ENCODE measurements at regions not wholly inside any gene's neighbourhood (a gene's known extent, or its start where the extent isn't known, plus 50 kb on each side); places are given as distances from the start of the nearest gene placed in this dataset.

DNA sequence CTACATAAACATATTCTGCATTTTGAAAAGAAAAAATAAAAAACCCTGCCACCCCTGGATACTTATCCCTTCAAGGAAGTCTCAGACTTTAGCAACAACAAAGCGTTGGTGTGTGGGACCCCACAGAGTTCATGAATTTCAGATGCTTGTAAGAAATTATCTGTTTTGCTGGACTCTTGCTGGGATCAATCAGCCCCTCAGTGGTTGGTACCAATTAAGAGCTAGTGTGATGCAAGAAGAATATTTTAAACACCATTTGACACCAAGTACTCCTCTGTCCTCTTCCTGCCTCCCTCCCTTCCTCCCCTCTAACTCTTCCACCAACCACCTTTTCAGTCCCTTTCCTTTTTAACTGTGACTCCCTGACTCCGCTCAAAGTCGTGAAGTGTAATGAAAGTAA, 51.5 kb downstream of the SST start:
- no peak for DNase-seq

DNA sequence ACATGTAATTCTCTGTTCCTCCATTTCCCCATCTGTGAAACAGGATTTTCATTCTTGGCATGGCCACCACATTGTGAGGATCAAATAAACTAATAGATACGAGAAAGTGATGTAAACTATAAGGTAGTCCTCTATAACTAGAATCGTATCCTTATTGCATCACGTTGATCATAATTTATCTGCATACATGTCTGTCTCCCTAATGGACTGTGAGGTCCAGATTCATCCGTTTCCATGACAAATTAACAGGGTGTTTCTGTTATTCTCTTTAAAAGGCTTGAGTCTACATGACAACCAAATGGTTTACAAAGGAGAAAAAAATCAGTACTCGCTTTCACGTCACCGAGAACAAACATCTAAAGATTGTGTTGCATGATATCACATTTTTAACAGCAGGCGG, 53.0 kb downstream of the SST start:
- DNase-seq, result no peak

DNA sequence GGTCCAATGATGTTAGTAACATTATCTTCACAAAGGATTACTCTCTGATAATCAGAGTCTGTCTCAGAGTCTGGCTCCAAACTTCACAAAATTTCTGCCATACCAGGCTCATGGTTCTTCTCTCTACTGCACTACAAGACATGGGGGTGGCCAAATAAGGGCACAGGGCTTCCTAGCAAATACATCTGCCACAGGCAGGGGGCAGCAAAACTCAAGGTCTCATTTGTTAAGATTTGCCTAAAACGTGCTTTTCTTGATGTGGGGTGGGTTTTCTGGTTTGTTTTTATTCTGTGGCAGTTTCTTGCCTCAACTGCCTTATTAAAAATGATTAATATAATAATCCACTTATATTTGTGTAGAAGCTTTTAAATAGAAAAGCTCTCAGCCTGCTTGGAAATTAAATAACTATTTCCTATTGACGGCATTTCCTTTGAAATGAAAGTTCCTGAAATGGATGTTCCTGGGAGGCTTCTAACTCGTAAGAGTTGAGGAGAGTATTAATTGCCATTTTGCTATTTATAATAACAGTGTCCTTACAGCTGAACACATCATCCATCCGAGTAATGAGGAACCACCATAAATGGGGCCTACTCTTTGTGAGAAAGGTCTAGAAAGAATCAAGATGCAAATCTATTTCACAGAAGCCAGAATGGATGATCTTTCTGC, 53.8 kb downstream of the SST start:
- no peak for DNase-seq

DNA sequence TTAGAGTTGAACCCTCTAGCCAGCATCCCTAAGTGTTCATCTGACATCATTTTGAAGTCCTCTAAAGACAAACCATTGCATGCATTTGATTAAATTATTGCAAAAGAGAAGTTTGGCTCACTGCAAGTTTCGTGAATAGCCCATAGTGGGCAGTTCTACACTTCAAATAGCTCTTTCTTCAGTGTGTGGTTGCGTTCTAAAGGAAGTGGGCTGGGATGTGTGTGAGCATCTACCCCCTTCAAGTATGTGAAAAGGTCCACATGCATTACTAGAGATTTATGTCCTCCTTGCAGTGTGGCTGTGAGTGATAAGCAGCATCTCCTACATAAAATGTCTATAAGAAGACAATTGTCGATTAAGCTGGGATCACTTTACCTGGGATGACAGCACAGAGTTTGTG, 54.6 kb downstream of the SST start:
- DNase-seq, result no peak

DNA sequence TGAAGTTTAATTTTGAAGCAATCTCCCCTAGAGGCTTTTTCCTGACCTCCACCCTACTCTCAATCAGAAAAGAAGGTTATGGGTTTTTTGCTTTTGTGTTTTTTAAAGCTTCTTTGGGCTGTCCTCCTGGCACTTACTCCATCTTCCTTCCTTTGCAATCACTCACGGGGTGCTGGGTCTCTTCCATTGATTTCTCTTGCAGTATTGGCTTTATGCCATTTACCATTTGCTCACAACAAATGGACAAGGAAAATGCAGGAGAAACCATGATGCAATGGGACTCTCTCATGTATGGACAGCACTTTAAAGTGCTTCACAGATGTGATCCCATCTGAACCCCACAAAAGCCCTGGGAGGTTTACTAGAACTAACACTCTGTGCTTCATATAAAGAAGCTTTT, 57.5 kb downstream of the SST start:
- DNase-seq, result no peak

DNA sequence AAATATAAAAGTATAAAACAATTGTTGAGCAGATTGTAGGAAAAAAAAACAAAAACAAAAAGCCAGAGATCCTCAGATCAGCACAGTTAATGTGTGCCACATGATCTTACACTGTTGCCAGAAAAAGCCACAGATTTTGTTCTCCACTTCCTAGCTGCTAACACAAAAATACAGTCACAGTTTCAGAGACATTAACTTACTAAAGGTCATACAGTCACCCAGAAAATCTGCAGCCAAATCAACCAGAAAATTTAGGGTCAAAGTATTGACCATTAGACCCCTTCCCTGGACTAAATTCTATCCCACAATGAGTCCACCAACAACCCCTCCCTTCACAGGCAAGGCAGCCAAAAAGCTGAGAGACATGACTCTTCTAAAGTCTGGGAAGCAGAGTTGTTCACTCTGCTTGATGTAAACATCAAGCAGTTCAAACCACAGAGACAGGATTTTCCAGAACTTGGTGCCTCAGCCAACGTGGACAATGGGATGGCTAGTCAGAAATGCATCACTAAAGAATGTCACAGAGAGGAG, 59.1 kb downstream of the SST start:
- DNase-seq, result no peak

DNA sequence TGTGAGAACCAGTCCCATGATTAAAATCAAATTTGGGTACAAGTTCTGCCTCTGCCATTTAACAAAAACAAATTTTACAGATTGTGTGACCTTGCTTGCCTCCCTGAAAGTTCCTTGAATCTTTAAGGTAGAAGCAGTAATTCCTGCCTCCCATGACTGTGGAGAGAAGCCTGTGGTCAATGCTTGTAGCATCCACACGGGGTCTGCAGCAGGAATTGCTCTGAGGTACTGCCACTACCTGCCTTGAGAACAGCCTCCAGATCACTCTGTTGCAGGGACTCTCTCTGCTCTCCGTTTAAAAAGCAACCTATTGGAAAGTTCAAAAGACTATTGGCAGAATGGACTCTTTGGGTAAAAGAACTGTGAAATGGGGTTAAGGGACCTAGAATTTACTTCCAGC, 75.9 kb downstream of the SST start:
- no peak for DNase-seq

DNA sequence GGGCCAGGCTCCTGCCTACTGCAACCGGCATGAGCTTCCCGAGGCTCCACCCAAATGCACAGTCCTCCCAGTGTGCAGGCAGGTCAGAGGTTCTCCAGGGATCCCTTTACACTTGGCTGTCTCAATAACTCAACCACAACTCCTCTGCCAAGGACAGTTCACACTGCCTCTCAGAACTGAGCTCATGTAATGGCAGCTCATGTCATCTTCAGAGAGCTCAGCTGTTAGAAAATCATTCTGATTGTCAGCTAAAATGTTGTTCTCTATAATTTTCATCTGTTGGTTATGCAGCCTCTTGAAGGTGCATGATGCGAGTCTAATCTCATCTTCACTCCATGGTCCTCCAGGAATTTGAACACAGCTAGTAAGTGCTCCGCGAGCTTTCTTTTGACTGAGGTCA, 76.7 kb downstream of the SST start:
- DNase-seq, result no peak

DNA sequence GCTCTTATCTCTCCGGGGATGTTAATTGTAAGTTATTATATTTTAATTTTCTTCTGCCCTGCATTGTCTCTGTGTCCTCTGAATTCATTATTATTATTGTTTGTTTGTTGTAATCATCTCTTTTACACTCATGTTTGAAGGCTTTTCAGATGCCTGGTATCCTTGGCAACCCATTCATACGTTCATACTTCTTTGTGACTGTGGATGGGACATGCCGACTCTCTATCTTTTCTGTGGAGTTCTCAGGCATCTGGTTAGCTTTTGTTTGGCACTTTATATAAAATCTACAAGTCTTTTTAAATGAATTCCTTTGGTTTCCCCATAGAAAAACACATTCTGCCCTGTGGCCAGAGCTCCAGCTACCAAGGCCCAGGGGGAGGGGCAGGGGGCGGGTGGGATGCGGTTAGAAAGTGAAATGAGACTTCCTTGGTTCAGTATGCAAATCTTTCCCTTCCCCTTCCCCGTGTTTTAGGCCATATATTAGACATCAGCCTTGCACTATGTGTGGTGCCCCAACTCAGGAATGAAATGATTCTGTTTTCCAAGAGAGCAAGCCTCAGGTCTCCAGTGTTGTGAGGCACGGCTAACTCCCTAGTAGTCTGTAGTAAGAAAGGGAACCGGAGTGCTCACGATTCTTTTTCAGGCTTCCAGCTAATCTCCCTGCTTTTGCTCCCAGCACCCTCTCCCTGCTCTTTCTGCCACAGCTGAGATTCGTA, 79.2 kb downstream of the SST start:
- DNase-seq, result no peak

DNA sequence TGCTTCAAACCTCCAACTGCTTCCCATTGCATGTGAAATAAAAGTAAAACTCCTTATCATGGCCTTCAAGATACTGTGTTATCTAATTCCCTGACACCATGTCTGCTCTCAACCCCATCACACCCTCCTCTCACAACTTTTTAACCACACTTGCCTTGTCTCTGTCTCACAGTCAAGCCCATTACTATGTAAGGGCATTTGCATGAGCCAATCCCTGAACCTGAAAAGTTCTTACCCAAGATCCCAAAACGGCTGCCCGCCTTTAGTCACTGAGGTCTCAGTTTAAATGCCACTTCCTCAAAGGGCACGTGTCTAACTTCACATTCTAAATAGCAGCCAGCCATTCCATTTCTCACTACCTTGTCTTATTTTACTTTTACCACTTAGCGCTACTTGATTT, 83.1 kb downstream of the SST start:
- DNase-seq, result no peak

DNA sequence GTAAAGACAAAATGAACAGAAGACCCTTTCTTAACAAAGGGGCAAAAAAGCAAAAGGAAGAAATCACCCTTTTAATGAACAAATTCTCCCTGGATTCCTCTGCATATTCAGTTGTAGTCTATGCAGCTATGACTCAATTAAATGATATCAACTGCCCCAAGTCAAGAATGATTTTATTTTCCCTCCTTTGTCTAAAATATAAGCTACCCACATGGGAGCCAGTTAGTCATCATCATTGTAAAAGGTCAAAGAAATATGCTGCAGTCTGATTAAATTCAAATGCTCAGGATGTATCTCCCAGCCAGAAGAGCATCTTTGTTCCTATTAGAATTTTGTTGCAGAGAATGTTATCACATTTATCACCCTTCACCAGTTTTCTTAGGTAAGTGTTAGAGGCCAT, 84.0 kb downstream of the SST start:
- no peak for DNase-seq

DNA sequence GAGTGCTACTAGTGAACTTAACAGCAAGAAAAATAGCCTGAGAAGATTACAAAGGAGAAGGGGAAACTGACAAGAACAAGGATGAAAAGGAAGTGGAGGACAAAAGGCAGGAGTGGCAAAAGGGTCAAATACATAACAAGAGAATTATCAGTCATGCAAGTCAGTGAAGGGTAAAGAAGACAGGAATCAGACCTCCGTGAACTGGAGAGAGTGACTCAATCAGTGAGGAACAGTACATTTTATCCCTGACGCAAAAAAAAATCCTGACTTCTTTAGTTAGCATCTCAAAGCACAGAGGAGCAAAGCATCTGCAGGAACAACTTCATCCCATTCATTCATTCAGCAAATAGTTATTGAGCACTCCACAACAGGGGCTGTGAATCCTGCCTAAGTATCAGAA, 97.8 kb downstream of the SST start:
- DNase-seq, result no peak

DNA sequence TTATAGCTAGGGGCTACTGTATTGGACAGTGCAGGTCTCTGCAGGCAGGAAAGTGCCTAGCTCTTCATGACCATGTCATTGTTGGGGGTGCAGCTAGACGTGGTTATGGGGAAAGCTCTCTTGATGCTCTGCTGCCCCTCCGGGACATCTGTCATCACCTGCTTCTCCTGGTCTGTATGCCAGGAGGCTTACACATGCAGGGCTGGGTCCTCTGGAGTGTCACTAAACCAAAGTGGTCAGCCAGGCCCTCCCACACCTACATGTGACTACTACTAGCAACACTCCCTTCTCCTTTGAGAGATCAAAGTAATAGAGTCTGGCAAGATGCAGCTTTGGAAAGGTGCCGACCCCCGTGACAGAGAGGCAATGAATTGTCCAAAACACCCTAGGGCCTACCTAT, 98.5 kb downstream of the SST start:
- DNase-seq, result no peak

DNA sequence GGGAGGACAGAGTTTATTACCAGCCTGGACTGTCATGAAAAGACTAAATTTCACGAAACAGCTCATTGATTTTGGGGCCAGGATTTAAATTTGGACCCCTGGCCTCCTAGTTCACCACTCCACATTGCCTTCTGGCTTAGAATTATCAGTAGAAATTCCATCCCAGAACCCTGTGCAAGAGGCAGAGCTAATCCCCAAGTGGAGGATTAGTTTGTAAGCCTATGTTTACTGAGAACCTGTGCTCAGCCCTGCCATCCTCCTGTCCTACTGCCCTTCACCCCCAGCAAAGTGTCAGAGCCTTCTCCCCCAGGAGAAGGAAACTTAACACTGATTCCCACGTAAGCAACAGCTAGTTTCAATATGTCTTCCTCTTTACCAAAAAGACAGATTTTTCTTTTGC, 99.4 kb downstream of the SST start:
- DNase-seq, result no peak

DNA sequence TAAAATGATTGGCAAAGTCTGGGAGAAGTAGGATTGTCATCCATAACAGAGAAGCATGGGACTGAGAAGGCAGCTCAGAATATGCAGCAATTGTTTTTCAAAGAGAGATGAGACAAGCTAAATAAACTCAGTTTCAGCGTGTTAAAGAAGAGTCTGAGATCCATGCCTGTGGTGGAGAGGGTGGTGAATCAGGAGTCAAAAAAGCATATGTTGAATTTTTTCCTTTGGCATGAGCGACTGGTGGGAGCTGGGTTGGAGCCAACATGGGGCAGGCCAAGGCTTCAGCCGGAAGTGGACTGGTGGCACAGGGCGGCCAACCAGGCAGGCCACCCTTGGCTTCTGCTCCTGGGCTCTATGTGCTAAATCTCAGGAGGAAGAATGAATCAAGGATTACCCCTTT, 102.0 kb downstream of the SST start:
- no peak for DNase-seq

DNA sequence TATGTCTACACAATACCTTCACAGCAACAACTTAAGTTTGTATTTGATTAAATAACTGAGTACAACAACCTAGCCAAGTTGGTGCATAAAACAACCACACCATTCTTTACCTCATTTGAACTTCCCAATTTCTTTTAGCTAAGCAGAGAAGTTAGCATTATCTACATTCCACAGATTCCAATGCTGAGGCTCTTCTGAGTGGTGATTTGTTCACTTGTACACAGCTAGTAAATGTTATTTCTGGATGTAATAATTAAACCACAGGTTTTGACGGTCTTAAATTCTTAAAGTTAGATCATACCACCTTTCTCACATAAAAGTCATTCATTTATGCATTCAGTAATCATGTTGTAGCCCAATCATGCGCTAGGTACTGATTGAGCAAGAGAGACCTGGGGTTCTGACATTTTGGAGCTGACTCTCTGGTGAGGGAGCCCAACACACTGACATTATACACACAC, 102.5 kb downstream of the SST start:
- DNase-seq, result no peak

DNA sequence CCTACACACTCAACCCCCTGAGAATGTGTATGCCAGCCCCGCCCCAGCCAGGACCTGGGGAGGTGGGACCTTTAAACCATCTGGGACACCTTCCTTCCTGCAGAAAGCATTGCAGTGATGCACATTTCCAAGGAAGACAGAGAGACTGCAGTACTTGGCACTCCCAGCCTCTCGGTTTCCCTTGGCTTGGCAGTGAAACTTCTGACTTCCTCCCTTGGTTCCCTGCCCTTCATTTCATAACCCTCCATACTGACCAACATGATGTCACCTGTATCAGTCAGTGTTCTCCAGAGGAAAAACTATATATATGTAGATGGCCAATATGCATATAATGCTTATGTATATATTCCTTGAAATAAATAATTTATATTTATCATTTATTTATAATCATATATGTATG, 103.2 kb downstream of the SST start:
- DNase-seq, result no peak

DNA sequence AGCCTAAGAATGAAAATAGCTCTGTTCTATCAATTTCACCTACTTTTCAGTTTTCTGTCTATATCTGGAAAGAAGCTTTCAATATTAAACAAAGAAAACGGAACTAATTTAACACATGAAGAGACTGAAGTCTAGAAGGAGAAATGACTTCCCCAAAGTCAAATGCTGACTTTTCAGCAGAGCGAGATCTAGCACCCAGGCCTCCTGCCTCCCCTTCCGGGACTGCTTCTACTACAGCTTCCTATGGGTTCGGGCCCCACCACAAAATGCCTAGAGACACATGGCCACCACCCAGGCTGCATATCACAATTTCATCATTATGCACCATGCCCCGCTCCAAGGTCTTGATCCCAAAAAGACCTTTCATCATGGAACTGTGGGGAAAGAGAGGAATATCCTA, 104.5 kb downstream of the SST start:
- no peak for DNase-seq

DNA sequence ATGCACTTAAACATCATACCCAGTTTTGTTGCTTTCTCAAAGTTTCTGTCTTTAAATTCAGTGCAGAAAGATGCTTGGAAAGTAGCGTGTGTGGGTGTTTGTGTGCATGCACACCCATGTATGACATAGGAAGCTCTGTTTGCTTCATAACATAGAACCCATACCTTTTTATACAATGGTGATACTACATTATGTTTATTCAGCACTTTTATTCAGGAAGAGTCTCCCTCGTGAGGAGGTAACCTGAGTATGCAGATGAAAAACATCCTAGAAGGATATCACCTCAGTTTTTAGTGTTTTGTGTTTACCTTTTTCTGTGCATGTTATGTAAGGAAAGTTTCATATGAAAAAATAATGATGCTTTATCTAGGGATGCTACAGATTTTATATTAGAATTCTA, 111.2 kb downstream of the SST start:
- DNase-seq, result no peak

DNA sequence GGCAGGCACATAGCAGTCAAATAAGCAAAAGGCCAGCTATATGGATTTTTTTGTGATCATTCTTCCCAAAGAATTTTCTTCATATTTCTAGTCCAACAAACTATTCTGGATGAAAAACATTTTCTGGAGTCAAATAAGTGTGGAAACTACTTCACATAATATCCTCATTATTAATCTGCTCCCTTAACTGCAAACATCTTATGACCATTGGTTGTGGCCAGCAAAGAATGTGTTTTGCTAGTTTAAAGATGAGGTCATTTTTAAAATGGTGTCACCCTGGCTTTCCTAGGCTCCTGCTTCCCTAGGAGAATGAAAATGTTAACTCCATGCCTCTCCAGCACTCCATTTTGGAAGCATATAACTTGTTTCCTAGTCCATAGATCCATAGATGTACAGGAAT, 118.8 kb downstream of the SST start:
- DNase-seq, result no peak

DNA sequence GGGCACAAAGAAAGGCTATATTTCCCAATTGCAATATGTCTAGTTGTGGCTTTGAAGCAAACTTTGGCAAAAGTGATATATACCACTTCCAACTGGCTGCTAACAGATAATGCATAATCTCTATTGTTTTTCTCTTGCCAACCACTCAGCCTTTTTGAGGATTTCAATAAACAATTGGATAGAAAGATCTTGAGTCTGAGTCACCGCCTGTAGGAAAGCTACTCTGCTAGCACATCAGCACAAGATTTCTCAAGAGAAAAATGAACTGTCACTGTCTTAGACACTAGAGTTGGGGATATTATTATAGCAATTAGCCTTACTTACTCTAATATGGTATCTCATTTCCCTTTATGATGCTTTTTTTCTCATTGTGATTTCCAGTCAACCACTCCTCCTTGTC, 119.7 kb downstream of the SST start:
- DNase-seq, result no peak

DNA sequence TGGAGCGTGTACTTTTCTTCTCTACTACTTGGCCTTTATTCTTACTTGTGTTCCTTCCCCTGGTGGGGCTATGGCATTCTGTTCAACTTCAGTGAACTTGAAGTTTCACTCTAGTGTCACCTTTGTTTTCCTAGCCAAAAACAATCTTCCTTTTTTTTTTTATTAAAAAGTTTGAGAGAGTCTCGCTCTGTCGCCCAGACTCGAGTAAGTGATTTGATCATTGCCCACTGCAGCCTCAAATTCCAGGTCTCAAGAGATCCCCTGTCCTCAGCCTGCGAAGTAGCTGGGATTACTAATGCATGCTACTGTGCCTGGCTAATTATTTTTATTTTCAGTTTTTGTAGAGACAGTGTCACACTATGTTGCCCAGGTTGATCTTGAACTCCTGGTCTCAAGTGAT, 124.8 kb downstream of the SST start:
- DNase-seq, result no peak

DNA sequence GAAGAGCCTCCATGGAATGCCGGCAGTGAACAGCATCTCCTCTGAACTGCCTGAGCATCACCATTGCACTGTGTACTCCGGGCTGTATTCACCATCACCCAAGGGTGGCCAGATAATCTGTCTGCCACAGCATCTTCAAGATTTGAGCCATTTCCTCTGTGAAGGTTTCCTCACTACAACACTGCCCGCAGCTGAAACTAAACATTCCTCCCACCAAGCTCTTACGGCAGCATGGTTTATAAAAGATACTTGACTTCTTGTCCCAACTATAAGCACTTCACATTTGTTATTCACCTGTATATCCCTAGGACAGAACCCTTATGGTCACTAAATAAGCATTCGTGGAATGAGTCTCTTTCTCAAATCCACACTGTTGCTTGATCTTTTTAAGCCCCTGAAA, 125.9 kb downstream of the SST start:
- DNase-seq, result no peak

DNA sequence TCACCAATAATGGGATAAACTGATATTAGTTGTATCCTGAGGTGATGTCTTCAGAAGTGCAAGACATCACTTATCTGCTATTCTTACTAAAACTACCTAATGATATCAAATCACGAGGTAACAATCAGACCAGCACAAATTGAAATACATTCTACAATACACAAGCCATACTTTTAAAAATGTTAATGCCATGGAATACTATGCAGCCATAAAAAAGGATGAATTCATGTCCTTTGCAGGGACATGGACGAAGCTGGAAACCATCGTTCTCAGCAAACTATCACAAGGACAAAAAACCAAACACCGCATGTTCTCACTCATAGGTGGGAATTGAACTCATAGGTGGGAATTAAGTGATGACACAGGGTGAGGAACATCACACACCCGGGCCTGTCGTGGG, 129.3 kb downstream of the SST start:
- DNase-seq, result no peak

DNA sequence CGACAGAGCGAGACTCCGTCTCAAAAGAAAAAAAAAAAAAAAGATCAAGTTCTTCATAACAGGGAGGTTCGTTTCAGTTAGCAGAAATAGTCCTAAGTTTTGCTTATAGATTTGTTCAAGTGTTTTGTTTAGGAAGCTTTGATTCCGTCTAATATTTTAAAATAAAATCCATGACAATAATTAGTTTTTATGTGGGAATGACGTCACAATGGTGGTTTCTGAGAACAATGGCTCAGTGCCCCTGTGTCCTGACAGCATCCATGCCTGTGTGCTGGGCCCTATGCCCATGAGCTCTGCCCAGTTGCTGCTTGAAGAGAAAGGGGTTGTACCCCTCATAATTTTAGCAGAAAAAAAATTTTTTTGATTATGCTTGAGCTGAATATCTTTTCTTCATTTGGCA, 134.0 kb downstream of the SST start:
- no peak for DNase-seq
